NCI-H1417 treated with DMSO at 0.1 percent for 48 hours (cell line): ENCODE measurements at regions not wholly inside any gene's neighbourhood (a gene's known extent, or its start where the extent isn't known, plus 50 kb on each side); places are given as distances from the start of the nearest gene placed in this dataset.
"Not testable (repeated sequence)": the region's sequence is repeated elsewhere in the genome, so short reads cannot be mapped to it uniquely, and the experiment has no call there.

ENCODE experiments used
- DNase-seq: peaks from one replicate; lab custom pipeline; 2025; lab: John Stamatoyannopoulos, UW

DNA sequence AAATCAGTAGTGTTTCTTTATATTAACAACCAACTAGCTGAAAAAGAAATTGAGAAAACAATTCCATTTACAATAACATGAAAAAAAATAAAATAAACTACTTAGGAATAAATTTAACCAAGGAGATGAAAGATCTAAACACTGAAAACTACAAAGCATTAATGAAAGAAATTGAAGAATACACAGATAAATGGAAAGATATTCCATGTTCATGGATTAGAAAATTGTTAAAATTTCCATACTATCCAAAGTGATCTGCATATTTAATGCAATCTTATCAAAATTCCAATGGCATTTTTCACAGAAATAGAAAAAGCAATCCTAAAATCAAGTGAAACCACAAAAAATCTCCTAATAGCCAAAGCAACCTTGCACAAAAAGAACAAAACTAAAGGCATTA is 320.2 kb upstream of the GRAMD2B start:
- DNase-seq, result no peak

DNA sequence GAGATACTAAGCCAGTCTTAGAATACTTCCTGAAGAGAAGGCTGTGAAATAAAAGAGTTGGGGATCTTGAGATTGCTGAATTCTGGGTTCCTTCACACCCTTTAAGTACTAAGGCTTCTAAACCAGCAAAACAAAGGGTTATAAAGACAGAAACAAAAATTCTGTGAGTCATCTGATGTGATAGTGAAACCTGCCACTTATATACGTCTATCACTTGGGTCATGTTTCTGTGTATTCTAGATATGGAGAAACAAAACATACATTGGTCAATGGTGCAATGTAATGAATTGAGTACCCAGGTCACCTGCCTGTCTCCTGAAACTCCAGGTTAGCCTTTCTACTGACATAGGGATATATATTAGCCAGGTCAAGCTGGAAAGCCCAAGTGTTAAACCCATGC is 319.3 kb upstream of the GRAMD2B start:
- DNase-seq, result no peak

DNA sequence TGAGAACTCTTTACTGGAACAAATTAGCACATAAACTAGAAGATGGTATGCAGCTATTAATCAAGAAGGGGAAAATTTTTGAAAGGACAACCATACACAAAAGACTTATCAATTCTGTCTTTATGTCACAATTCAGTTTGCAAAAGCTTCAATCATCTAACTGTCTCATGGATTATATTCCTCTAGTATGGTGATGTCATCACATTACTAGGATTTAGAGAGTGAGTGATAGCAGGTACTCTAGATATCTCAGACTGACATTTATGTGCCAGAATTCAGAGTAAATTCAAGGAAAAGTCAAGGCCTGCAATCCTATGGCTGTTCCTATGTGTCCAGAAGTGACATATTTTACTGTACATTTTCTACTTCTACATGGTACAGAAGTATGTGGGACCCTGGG is 318.9 kb upstream of the GRAMD2B start:
- no peak for DNase-seq

DNA sequence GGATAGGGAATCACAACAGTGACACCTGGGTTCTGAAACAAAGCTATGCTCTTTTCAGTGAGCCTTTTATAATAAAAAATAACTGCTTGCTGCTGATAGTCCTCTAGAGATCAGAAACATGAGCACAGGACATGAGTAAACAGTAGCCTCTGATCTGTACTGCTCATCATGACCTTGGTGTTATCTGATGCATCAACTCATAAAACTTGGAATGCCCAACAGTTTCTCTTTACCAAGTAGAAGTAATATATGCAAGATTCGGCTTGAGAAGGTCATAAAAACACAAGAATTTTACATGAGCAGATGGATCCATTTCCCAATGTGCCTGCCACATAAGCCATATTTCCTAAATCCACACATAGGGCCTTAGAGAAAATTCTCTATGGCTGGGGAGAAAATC is 318.3 kb upstream of the GRAMD2B start:
- DNase-seq, result no peak

DNA sequence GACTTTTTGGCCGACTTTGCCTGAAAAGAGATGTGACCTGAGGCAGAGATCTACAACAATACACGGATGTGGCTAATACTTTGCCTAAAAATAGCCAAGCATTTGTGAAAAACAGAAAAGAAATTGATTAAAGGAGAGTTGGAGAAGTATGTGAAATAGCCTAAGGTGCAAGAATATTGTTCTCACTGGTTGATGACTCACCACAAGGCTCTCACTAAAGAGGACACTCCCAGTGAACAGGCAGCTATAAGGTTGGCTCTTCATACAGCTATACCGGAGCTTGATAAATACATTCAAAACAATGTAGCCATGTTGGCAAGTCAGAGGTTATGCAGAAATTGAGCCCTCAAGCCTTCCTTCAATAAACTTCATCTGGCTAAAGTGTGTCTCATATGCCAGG is 317.2 kb upstream of the GRAMD2B start:
- DNase-seq, result no peak

DNA sequence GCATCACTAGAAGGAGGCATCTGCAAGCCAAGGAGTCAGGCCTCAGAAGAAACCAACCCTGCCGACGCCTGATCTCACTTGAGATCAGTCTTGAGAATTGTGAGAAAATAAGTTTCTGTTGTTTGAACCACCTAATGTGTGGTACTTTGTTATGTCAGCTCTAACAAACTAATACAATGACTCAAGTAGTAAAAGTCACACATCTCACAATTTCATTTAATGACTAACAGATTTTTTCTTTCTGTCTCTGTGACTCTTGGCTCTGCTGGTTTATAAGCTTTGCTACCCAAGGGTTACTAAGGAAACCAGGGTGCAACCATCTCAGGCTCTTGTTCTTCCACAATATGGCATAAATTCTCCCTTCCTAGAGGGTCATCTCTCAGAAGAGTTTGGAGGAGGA is 315.8 kb upstream of the GRAMD2B start:
- no peak for DNase-seq

DNA sequence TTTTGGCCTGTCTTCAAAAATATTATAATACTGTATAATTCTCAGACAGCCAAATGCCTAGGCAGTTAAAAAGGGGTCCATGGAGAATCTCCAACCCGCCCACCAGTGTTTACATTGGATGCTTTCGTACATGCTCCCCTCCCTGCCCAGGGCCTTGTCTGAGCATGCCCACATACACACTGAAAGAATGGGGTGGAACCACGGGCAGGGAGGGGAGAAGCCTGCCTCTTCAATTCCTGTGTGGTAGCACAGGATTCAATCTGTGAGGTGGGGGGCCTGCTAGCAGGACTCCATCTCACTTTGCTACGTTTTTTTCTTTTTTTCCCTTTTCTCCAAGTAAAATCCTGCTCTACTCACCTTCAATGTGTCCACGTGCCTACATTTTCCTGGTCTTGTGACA is 314.7 kb upstream of the GRAMD2B start:
- DNase-seq, result no peak

DNA sequence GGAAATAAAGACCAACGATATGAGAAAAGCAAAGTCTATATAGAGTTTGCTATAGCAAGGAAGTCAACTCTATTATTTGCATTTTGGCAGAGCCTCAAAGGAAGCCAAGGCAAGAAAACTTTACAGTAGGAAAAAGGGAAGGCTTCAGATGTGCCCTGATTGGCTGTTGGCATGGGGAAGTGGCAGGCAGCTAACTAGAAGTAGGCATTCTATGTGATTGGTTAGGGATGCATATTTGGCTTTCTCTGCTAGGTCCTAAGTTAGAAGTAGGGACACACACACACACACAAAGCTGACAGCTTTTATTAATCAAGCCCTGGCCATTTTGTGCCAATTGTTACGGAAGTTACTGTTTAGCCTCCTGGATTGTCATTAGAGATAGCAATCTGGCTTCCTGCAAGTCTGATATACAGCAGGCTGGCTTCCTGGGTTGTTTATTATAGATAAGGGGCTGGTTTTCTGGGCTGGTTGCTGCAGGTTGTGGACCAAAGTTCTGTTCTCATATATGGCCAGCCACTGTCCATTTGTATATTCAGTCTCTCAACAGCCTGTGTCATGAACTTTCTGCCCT is 308.1 kb upstream of the GRAMD2B start:
- no peak for DNase-seq

DNA sequence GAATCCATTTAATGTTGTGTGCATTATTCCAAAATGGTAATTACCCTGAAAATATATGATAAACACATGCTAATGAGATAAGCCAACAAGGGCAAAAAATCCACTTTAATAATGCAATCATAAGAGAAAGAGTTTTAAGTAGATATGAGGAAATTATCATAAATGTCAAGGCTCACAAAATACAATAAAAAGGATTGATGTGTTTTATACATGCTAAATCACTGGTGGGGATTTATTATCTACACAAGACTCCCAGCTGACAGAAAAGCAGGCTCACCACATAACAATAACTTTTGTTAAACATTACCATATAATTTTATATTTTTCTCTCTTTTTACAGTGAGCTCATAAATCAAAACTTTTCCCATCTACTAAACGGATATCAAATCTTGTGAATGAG is 306.2 kb upstream of the GRAMD2B start:
- DNase-seq, result no peak

DNA sequence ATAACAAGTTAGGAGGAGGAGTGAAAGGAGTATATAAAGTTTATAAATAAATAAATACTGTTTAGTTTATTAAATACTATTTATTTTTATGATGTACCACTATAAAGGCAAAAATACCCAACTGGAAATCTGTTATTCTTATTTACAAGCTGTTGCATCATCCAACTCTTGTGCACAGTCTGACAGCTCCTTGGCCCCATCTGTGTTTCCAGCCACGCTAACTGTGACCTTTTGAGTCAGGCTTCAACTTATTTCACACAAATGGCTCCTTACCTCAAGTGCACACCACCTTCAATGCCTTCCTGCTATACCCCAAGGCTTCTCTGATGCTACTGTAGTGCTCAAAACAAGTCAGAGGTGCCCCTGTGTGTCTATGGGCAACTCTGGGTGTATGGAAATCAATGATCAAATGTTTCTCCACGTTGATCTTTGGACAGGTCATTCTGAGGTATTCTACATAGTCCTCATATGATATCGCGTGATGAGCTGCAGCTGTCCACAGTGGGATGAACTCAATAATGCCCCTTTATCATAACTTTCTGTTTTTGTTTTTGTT is 303.2 kb upstream of the GRAMD2B start:
- DNase-seq, result no peak

DNA sequence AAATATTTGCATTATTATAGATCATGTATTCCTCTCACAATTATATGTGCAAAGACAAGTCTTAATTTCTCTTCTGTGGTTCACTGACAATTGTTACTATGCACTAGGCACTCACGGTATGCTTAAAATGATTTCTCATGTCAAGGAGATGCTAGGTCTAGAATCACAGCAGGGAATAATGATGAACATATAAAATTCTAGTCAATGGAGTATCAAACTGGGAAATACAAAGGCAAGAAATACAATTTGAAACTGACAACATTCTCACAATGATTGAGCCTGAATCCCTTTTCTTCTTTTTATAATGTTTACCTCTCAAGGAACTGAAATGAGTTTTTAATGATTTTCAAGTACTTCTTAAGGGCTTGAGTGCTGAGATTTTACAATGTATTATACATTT is 302.3 kb upstream of the GRAMD2B start:
- no peak for DNase-seq

DNA sequence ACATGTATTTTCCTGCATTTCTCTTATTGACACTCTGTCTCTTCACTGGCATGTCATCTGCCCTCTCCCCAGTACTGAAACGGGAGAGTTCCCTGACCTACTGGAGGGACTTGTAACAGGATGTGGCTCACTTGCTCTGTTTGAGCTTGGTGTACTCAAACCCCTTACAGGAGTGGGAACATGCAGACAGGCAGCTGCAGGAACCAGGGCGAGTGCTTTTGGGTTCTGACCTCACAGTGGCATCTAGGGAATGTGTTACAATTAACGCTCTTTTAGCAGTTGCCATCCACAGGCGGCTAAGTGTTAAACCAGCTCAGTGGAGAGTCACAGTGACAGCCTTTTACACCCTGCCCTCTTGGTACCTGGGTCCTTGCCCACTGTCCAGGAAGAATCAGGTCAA is 300.3 kb upstream of the GRAMD2B start:
- no peak for DNase-seq

DNA sequence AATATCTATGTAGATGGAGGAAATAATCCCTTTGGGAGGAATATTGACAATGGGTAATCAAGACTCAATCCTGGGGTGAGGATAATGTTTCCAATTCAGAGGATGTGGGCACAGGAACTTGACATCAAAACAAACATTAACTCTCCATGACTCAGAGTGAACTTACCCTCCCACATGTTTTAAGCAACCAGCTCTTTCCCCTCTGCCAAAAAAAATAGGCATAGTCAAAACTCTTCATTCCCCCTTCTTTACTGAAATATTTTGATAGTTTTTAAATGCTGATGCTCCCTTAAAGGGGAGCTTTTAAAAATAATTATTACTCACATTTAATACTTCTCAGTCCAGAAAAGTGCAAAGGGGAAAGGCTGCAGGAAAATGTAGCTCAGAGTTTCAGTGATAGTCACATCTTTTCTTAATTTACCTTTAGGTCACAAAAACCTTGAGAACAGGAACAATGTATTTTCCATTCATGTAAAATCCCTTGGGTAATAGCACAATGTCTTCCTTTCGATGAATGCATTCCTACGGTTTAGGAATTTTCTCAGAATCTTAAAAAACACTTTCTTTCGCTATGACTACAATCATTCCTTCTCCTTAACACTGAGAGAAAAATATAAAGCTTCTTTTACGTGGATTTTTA is 298.4 kb upstream of the GRAMD2B start:
- DNase-seq, result no peak

DNA sequence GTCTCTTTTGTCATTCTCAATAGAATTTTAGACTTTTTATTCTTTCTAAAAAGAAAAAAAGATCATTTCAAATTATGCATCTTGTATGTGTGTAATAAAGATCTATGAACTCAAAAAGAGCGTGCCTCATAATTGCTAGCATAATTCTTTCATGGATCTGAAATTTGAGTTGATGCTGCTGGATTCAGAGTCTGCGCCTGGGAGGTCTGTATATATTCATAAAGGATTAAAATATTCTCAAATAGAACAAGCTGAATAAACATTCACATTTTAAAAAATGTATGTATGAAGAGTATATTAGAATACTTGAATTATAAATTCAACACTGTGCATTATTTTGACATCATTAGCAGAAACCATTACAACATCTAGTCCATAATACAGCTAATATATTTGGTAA is 297.8 kb upstream of the GRAMD2B start:
- DNase-seq, result no peak

DNA sequence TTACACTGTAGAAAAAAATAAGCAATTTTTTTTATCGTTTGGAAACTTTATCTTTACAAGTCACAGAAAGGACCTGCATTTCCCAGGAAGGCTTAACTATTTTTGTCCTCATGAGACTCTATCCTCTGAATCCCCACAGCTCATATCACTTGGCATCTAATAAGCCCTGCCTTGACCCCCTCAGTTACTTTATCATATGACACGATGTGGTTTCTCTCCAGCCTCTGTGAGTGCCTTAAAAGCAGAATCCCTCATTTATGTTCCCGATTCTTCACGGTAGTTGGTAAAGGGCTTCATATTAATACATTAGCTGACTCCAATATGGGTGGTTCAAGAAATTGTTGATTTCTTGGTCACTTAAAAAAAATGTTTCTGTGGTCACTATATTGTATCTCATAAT is 296.6 kb upstream of the GRAMD2B start:
- DNase-seq, result no peak

DNA sequence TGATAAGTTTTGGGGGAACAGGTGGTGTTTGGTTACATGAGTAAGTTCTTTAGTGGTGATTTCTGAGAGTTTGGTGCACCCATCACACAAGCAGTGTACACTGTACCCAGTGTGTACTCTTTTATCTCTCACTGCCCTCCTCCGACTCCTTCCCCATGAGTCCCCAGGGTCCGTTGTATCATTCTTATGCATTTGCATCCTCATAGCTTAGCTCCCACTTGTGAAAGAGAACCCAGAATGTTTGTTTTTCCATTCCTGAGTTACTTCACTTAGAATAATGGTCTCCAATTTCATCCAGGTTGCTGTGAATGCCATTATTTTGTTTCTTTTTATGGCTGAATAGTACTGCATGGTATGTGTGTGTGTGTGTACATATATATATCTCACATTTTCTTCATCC is 295.8 kb upstream of the GRAMD2B start:
- not testable (repeated sequence) for DNase-seq

DNA sequence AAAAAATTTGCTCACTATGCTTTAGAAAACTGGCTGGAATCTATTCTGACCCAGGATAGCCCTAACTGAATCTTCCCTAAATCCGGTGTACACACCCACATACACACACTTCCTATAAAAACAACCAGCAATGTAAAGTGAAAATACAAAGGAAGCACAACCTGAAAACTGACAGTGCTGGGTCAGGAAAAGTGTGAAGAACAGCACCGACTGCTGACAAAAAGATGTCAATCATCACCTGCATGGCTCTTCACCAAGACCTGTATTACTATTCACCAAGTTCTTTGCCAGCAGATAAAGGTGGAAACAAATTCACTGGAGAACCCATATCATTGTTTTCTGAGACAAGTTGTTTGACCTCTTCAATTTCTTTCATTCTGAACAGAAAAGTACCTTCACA is 293.8 kb upstream of the GRAMD2B start:
- DNase-seq, result no peak

DNA sequence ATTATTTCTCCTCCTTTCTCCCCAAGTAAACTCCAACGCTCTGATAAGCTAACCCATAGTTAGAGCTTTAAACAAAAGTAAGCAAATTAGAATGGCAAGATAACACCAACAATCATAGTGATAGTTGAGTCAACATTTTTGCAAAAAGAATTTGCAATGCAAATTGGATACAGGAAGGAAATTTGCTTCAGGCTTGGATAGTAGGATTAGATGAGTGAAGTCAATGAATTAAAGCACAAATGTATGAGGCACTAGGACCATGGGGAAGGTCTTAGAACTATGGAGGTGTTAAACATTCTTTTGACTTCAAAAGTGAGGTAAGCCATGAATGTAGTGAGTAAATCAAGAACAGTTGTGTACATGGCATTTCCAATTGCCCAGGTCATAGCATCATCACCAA is 289.8 kb upstream of the GRAMD2B start:
- DNase-seq, result no peak

DNA sequence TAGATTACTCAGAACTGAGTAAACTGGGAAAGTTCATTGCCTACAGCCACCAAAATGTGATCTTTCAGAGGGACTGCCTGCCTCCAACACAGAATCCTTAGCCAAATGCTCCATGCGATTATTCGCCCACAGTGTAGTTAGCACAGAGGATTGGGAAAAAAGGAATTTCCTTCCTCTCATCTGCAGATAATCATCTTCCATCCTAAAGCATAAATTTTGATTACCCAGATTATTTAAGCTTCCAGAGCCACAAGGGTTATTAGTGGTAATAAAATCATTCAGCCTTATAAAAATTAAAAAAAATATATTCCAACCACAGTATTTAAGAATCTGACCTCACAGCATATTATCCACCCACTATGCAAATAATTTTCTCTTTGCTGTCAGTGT is 285.3 kb upstream of the GRAMD2B start:
- no peak for DNase-seq

DNA sequence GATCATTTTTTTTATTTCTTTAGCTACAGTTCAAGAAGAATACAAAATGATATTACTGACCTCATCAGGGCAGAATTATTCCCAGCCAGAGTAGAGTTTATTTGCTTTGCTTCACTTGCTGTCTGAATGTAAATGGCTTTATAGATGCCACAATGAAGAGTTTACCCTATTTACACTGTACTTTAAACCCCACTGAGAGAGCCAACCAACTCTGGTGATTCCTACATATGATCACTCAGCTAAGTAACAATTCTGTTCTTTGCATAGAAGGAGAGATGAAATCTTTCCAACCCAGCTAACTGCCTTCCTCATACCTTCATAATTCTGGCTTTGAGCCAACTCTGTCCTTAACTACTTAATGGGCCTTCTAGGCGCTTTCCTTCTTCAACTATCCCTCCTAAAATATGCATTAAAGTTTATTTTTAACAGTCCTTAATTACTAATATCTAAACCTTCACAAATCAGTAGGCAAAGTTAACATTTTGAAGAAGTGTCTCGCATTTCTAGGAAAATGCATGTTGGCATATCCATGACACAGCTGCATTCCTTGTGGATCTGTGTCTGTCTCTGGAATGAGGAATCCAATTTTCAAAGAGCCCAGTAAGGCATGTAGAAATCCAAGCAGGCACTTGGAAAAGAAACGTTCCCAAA is 284.8 kb upstream of the GRAMD2B start:
- DNase-seq, result no peak

DNA sequence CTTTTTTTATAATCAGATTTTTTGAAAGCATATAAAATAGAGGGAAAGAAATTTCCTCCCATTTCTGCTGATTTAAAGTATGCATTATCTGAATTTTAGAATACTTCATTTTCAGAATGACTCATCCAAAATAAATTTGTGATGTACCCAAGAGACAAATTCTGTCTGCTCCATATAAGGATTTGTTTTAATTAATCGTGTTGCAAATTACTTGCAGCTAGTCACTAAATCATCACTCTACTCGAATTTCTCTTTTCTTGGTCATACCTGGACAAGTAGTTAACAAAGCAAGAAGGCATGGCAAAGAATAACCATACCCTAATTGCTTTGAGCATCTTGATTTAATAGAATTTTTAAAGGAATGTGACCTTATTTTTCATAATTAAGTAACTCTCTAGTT is 284.1 kb upstream of the GRAMD2B start:
- no peak for DNase-seq

DNA sequence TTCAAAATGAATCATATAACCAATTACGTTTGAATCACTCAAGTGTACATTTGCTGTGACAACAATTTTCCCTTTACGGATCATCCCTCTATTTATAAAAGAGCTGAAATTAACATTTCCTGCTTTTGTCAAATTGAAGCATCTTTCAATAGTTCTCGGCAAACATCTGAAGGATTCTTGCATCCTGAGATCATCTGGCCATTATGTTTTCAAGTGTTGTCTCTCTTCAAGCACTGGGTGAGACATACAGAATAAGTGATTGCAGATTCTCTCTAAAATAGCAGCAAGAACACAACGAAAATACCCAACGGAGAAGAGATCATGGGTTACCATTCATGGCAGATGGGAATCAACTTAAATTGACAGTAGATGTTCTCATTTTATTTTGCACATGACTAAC is 283.4 kb upstream of the GRAMD2B start:
- no peak for DNase-seq

DNA sequence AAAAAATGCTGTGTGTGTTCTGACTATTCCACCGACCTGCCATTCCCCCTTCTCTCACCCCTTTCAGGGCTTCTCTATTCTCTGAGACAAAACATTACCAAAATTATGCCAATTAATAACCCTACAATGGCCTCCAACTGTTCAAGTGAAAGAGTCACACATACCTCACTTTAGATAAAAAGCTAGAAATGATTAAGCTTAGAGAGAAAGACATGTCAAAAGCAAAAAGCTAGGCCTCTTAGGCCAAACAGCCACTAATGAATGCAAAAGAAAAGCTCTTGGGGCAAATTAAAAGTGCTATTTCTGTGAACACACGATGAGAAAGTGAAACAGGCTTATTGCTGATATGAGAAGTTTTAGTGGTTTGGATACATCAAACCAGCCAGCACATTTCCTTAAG is 279.6 kb upstream of the GRAMD2B start:
- no peak for DNase-seq

DNA sequence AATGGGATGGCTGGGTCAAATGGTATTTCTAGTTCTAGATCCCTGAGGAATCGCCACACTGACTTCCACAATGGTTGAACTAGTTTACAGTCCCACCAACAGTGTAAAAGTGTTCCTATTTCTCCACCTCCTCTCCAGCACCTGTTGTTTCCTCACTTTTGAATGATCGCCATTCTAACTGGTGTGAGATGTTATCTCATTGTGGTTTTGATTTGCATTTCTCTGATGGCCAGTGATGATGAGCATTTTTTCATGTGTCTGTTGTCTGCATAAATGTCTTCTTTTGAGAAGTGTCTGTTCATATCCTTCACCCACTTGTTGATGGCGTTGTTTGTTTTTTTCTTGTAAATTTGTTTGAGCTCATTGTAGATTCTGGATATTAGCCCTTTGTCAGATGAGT is 272.9 kb upstream of the GRAMD2B start:
- not testable (repeated sequence) for DNase-seq
